ENCODE measurements at regions not wholly inside any gene's neighbourhood (a gene's known extent, or its start where the extent isn't known, plus 50 kb on each side); places are given as distances from the start of the nearest gene placed in this dataset.

GRCh38 chr16:80369138-80369958, 171.4 kb upstream of the DYNLRB2 start:
- Histone ChIP-seq H3K9ac (ENCODE audit: low read depth, low read length, poor library complexity, severe bottlenecking) (no peak overlapping the region), H4K20me1 (ENCODE audit: insufficient read depth, low read length, poor library complexity, severe bottlenecking) (no peaks in the 10 kb centered on the region), H3K9me2 (replicated peaks; ENCODE audit: low read depth, low read length) (no peaks in the 10 kb centered on the region), H2AFZ (ENCODE audit: low read length) (no peak overlapping the region), H3K4me3 (ENCODE audit: low read length, poor library complexity, severe bottlenecking) (no peak overlapping the region), H3K9me3 (ENCODE audit: insufficient read depth, low read depth, low read length) (no peaks in the 10 kb centered on the region), H3K27me3 (ENCODE audit: insufficient read depth, low read length, poor library complexity, severe bottlenecking) (no peaks in the 10 kb centered on the region), H3K4me1 (ENCODE audit: insufficient read depth, low read length, poor library complexity, severe bottlenecking) (no peaks in the 10 kb centered on the region), H3F3A (ENCODE audit: low read depth) (no peaks in the 10 kb centered on the region), H3K4me2 (ENCODE audit: low read depth, low read length, poor library complexity, severe bottlenecking) (no peak overlapping the region), H3K36me3 (ENCODE audit: insufficient read depth, low read length) (no peaks in the 10 kb centered on the region), H3K79me2 (ENCODE audit: insufficient read depth, low read length) (no peaks in the 10 kb centered on the region)
- TF ChIP-seq, protein P1, sequence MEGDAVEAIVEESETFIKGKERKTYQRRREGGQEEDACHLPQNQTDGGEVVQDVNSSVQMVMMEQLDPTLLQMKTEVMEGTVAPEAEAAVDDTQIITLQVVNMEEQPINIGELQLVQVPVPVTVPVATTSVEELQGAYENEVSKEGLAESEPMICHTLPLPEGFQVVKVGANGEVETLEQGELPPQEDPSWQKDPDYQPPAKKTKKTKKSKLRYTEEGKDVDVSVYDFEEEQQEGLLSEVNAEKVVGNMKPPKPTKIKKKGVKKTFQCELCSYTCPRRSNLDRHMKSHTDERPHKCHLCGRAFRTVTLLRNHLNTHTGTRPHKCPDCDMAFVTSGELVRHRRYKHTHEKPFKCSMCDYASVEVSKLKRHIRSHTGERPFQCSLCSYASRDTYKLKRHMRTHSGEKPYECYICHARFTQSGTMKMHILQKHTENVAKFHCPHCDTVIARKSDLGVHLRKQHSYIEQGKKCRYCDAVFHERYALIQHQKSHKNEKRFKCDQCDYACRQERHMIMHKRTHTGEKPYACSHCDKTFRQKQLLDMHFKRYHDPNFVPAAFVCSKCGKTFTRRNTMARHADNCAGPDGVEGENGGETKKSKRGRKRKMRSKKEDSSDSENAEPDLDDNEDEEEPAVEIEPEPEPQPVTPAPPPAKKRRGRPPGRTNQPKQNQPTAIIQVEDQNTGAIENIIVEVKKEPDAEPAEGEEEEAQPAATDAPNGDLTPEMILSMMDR (conservative IDR thresholded peaks at IDR 0.05; ENCODE audit: low read length) = peak; percentile 31; the same call in 1 of the 2 replicates
- TF ChIP-seq EZH2phosphoT487 (IDR thresholded peaks at IDR 0.05; ENCODE audit: borderline replicate concordance) = no peak

GRCh38 chr16:80367037-80367658, 173.6 kb upstream of the DYNLRB2 start:
- Histone ChIP-seq H3K79me2 (ENCODE audit: insufficient read depth, low read length) (no peaks in the 10 kb centered on the region), H3K4me2 (ENCODE audit: low read depth, low read length, poor library complexity, severe bottlenecking) (no peak overlapping the region), H2AFZ (ENCODE audit: low read length) (no peak overlapping the region), H4K20me1 (ENCODE audit: insufficient read depth, low read length, poor library complexity, severe bottlenecking) (no peaks in the 10 kb centered on the region), H3K27me3 (ENCODE audit: insufficient read depth, low read length, poor library complexity, severe bottlenecking) (no peaks in the 10 kb centered on the region), H3K9me2 (replicated peaks; ENCODE audit: low read depth, low read length) (no peaks in the 10 kb centered on the region), H3K36me3 (ENCODE audit: insufficient read depth, low read length) (no peaks in the 10 kb centered on the region), H3K4me1 (ENCODE audit: insufficient read depth, low read length, poor library complexity, severe bottlenecking) (no peaks in the 10 kb centered on the region), H3K9me3 (ENCODE audit: insufficient read depth, low read depth, low read length) (no peaks in the 10 kb centered on the region), H3K4me3 (ENCODE audit: low read length, poor library complexity, severe bottlenecking) (no peak overlapping the region), H3F3A (ENCODE audit: low read depth) (no peaks in the 10 kb centered on the region), H3K9ac (ENCODE audit: low read depth, low read length, poor library complexity, severe bottlenecking) (no peak overlapping the region)
- no peak for TF ChIP-seq EZH2phosphoT487 (IDR thresholded peaks at IDR 0.05; ENCODE audit: borderline replicate concordance)
- TF ChIP-seq, protein P1 (conservative IDR thresholded peaks at IDR 0.05; ENCODE audit: low read length) = no peak

- Histone ChIP-seq H3K9ac (ENCODE audit: low read depth, low read length, poor library complexity, severe bottlenecking) (no peak overlapping the region), H3K4me2 (ENCODE audit: low read depth, low read length, poor library complexity, severe bottlenecking) (no peak overlapping the region), H3K9me3 (ENCODE audit: insufficient read depth, low read depth, low read length) (no peaks in the 10 kb centered on the region), H3K4me1 (ENCODE audit: insufficient read depth, low read length, poor library complexity, severe bottlenecking) (no peaks in the 10 kb centered on the region), H2AFZ (ENCODE audit: low read length) (no peak overlapping the region), H3K9me2 (replicated peaks; ENCODE audit: low read depth, low read length) (no peaks in the 10 kb centered on the region), H3F3A (ENCODE audit: low read depth) (no peaks in the 10 kb centered on the region), H4K20me1 (ENCODE audit: insufficient read depth, low read length, poor library complexity, severe bottlenecking) (no peaks in the 10 kb centered on the region), H3K4me3 (ENCODE audit: low read length, poor library complexity, severe bottlenecking) (no peak overlapping the region), H3K36me3 (ENCODE audit: insufficient read depth, low read length) (no peaks in the 10 kb centered on the region), H3K79me2 (ENCODE audit: insufficient read depth, low read length) (no peaks in the 10 kb centered on the region), H3K27me3 (ENCODE audit: insufficient read depth, low read length, poor library complexity, severe bottlenecking) (no peaks in the 10 kb centered on the region)
- TF ChIP-seq, protein P1 (conservative IDR thresholded peaks at IDR 0.05; ENCODE audit: low read length) = no peak
- TF ChIP-seq EZH2phosphoT487 (IDR thresholded peaks at IDR 0.05; ENCODE audit: borderline replicate concordance) = no peak
Measured at GRCh38 chr16:80366023-80366422, 174.8 kb upstream of the DYNLRB2 start.
